Fibroblast of the conjunctiva (primary cell): ENCODE measurements at regions not wholly inside any gene's neighbourhood (a gene's known extent, or its start where the extent isn't known, plus 50 kb on each side); places are given as distances from the start of the nearest gene placed in this dataset.

Experiments used
- DNase-seq: peaks from one replicate; pipeline ENCODE4 v3.0.0-alpha.2; 2010; ENCODE audit warnings: low read depth

GRCh38 chr4:18953613-18954012 lies 932.1 kb upstream of the LCORL start:
- DNase-seq, result no peak

GRCh38 chr4:18945464-18945863 lies 923.9 kb upstream of the LCORL start:
- DNase-seq, result no peak

- no peak for DNase-seq
Measured at GRCh38 chr4:18942874-18943273, 921.3 kb upstream of the LCORL start.

GRCh38 chr4:18938343-18939099 lies 917.0 kb upstream of the LCORL start:
- DNase-seq, result no peak

- DNase-seq, result no peak
Measured at GRCh38 chr4:18937746-18938145, 916.2 kb upstream of the LCORL start.

- no peak for DNase-seq
Measured at GRCh38 chr4:18937080-18937479, 915.5 kb upstream of the LCORL start.

- no peak for DNase-seq
Measured at GRCh38 chr4:18935659-18936345, 914.2 kb upstream of the LCORL start.

- DNase-seq, result no peak
Measured at GRCh38 chr4:18934197-18934596, 912.6 kb upstream of the LCORL start.

- DNase-seq, result no peak
Measured at GRCh38 chr4:18932730-18933339, 911.3 kb upstream of the LCORL start.

GRCh38 chr4:18931643-18932377 lies 910.3 kb upstream of the LCORL start:
- DNase-seq, result no peak

GRCh38 chr4:18930487-18930886 lies 908.9 kb upstream of the LCORL start:
- no peak for DNase-seq

GRCh38 chr4:18923496-18924161 lies 902.1 kb upstream of the LCORL start:
- no peak for DNase-seq

- DNase-seq, result no peak
Measured at GRCh38 chr4:18917689-18918088, 896.1 kb upstream of the LCORL start.

GRCh38 chr4:18914182-18914581 lies 892.6 kb upstream of the LCORL start:
- no peak for DNase-seq

- DNase-seq, result no peak
Measured at GRCh38 chr4:18894928-18895327, 873.4 kb upstream of the LCORL start.

GRCh38 chr4:18882468-18882867 lies 860.9 kb upstream of the LCORL start:
- no peak for DNase-seq

GRCh38 chr4:18881556-18881955 lies 860.0 kb upstream of the LCORL start:
- no peak for DNase-seq

GRCh38 chr4:18880871-18881270 lies 859.3 kb upstream of the LCORL start:
- DNase-seq, result no peak

- DNase-seq, result no peak
Measured at GRCh38 chr4:18878561-18878960, 857.0 kb upstream of the LCORL start.

GRCh38 chr4:18869166-18869565 lies 847.6 kb upstream of the LCORL start:
- no peak for DNase-seq

GRCh38 chr4:18860836-18861530 lies 839.4 kb upstream of the LCORL start:
- DNase-seq, result no peak
